ENCODE measurements at regions not wholly inside any gene's neighbourhood (a gene's known extent, or its start where the extent isn't known, plus 50 kb on each side); places are given as distances from the start of the nearest gene placed in this dataset.

- Histone ChIP-seq H3K36me3 (replicated peaks; ENCODE audit: insufficient read depth, low read length) (no peaks in the 10 kb centered on the region), H3K4me1 (ENCODE audit: low read length) (no peaks in the 10 kb centered on the region), H3K9me3 (replicated peaks; ENCODE audit: insufficient read depth, low read length) (no peaks in the 10 kb centered on the region), H3K9me2 (replicated peaks; ENCODE audit: insufficient read depth, low read length) (no peaks in the 10 kb centered on the region), H3F3A (ENCODE audit: insufficient read depth, low read length) (no peaks in the 10 kb centered on the region), H3K9ac (ENCODE audit: low read length) (no peak overlapping the region), H3K79me2 (ENCODE audit: low read length) (no peaks in the 10 kb centered on the region), H3K4me2 (ENCODE audit: low read depth, low read length) (no peak overlapping the region), H4K20me1 (ENCODE audit: insufficient read depth, low read length) (no peaks in the 10 kb centered on the region), H3K27me3 (replicated peaks; ENCODE audit: insufficient read depth, low read length) (no peaks in the 10 kb centered on the region), H3K27ac (ENCODE audit: low read length) (no peak overlapping the region), H2AFZ (ENCODE audit: low read length) (no peak overlapping the region), H3K4me3 (ENCODE audit: low read length) (no peak overlapping the region)
- TF ChIP-seq CTCF (IDR thresholded peaks at IDR 0.05; ENCODE audit: low read length) (no peak), EZH2phosphoT487 (IDR thresholded peaks at IDR 0.05; ENCODE audit: low read length) (no peak), EZH2 (optimal IDR thresholded peaks at IDR 0.05; ENCODE audit: low read depth, low read length) (no peak)
- DNase-seq: no peak
Observed at GRCh38 chr21:19463966-19464365, 1060.4 kb upstream of the TMPRSS15 start.

- Histone ChIP-seq H4K20me1 (ENCODE audit: insufficient read depth, low read length) (no peaks in the 10 kb centered on the region), H3K9me3 (replicated peaks; ENCODE audit: insufficient read depth, low read length) (no peaks in the 10 kb centered on the region), H3K9me2 (replicated peaks; ENCODE audit: insufficient read depth, low read length) (no peaks in the 10 kb centered on the region), H2AFZ (ENCODE audit: low read length) (no peak overlapping the region), H3K27ac (ENCODE audit: low read length) (no peak overlapping the region), H3K27me3 (replicated peaks; ENCODE audit: insufficient read depth, low read length) (no peaks in the 10 kb centered on the region), H3K9ac (ENCODE audit: low read length) (no peak overlapping the region), H3F3A (ENCODE audit: insufficient read depth, low read length) (no peaks in the 10 kb centered on the region), H3K79me2 (ENCODE audit: low read length) (no peaks in the 10 kb centered on the region), H3K4me1 (ENCODE audit: low read length) (no peaks in the 10 kb centered on the region), H3K36me3 (replicated peaks; ENCODE audit: insufficient read depth, low read length) (no peaks in the 10 kb centered on the region), H3K4me3 (ENCODE audit: low read length) (no peak overlapping the region), H3K4me2 (ENCODE audit: low read depth, low read length) (no peak overlapping the region)
- no peak for DNase-seq
- TF ChIP-seq CTCF (IDR thresholded peaks at IDR 0.05; ENCODE audit: low read length) (no peak), EZH2 (optimal IDR thresholded peaks at IDR 0.05; ENCODE audit: low read depth, low read length) (no peak), EZH2phosphoT487 (IDR thresholded peaks at IDR 0.05; ENCODE audit: low read length) (no peak)
Observed at GRCh38 chr21:19468991-19469715, 1065.6 kb upstream of the TMPRSS15 start.

GRCh38 chr21:19475525-19475924 is 1071.9 kb upstream of the TMPRSS15 start:
- H4K20me1 ChIP-seq (ENCODE audit: insufficient read depth, low read length): no peaks in the 10 kb centered on the region
- H3K27ac ChIP-seq (ENCODE audit: low read length): no peak overlapping the region
- TF ChIP-seq CTCF (IDR thresholded peaks at IDR 0.05; ENCODE audit: low read length) (no peak), EZH2phosphoT487 (IDR thresholded peaks at IDR 0.05; ENCODE audit: low read length) (no peak), EZH2 (optimal IDR thresholded peaks at IDR 0.05; ENCODE audit: low read depth, low read length) (no peak)
- no peaks in the 10 kb centered on the region for H3F3A ChIP-seq (ENCODE audit: insufficient read depth, low read length)
- no peak overlapping the region for H3K4me2 ChIP-seq (ENCODE audit: low read depth, low read length)
- no peak for DNase-seq
- no peak overlapping the region for H2AFZ ChIP-seq (ENCODE audit: low read length)
- no peaks in the 10 kb centered on the region for H3K36me3 ChIP-seq (replicated peaks; ENCODE audit: insufficient read depth, low read length)
- H3K9ac ChIP-seq (ENCODE audit: low read length): no peak overlapping the region
- H3K4me3 ChIP-seq (ENCODE audit: low read length): no peak overlapping the region
- no peaks in the 10 kb centered on the region for H3K27me3 ChIP-seq (replicated peaks; ENCODE audit: insufficient read depth, low read length)
- no peaks in the 10 kb centered on the region for H3K9me2 ChIP-seq (replicated peaks; ENCODE audit: insufficient read depth, low read length)
- H3K79me2 ChIP-seq (ENCODE audit: low read length): no peaks in the 10 kb centered on the region
- no peaks in the 10 kb centered on the region for H3K4me1 ChIP-seq (ENCODE audit: low read length)
- H3K9me3 ChIP-seq (replicated peaks; ENCODE audit: insufficient read depth, low read length): no peaks in the 10 kb centered on the region

All from MM.1S (cell line).